ENCODE measurements at regions not wholly inside any gene's neighbourhood (a gene's known extent, or its start where the extent isn't known, plus 50 kb on each side); places are given as distances from the start of the nearest gene placed in this dataset.

DNA sequence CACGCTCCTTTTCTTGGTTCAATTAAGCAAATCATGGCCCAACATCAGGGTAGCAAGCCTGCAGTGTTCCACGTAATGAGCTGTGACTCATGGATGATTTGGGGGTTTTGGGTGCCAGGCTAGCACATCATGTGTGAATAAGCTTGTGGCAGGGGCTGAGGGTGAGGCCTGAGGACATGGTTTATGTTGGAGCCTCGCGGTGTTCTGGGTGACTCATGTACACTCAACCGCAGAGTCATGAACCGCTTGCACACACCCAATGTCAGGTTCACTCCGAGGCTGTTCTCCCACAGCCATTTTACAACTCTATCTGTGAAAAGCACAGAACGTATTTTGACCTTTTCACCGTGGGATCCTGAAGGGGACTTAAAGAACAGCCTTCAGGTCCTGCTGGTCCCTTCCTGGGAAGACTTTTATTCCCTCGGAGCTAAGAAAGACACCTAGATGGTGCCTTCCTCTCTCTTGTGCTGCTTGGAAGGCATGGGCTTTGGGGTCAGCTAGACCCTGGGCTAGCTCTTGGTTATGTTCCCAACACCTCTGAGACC, 139.9 kb upstream of the ZEB2 start:
- Histone ChIP-seq H3K4me3 (replicated peaks; ENCODE audit: insufficient read depth, low read length) (no peak overlapping the region), H3K27ac (replicated peaks) (peak overlapping the region; percentile 77; the same call in 1 of the 2 replicates), H3K27me3 (ENCODE audit: insufficient read depth, poor library complexity, severe bottlenecking) (no peaks in the 10 kb centered on the region)
- no peak for TF ChIP-seq SPI1 (IDR thresholded peaks at IDR 0.05; ENCODE audit: borderline replicate concordance, low read depth)
- TF ChIP-seq, protein P1, sequence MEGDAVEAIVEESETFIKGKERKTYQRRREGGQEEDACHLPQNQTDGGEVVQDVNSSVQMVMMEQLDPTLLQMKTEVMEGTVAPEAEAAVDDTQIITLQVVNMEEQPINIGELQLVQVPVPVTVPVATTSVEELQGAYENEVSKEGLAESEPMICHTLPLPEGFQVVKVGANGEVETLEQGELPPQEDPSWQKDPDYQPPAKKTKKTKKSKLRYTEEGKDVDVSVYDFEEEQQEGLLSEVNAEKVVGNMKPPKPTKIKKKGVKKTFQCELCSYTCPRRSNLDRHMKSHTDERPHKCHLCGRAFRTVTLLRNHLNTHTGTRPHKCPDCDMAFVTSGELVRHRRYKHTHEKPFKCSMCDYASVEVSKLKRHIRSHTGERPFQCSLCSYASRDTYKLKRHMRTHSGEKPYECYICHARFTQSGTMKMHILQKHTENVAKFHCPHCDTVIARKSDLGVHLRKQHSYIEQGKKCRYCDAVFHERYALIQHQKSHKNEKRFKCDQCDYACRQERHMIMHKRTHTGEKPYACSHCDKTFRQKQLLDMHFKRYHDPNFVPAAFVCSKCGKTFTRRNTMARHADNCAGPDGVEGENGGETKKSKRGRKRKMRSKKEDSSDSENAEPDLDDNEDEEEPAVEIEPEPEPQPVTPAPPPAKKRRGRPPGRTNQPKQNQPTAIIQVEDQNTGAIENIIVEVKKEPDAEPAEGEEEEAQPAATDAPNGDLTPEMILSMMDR (IDR thresholded peaks at IDR 0.05; ENCODE audit: insufficient read depth, low read length) = no peak
- TF ChIP-seq GABPA (IDR thresholded peaks at IDR 0.05; ENCODE audit: low read depth) = no peak
- TF ChIP-seq POLR2AphosphoS5 (IDR thresholded peaks at IDR 0.05; ENCODE audit: low read depth) = no peak
- TF ChIP-seq, protein P2, sequence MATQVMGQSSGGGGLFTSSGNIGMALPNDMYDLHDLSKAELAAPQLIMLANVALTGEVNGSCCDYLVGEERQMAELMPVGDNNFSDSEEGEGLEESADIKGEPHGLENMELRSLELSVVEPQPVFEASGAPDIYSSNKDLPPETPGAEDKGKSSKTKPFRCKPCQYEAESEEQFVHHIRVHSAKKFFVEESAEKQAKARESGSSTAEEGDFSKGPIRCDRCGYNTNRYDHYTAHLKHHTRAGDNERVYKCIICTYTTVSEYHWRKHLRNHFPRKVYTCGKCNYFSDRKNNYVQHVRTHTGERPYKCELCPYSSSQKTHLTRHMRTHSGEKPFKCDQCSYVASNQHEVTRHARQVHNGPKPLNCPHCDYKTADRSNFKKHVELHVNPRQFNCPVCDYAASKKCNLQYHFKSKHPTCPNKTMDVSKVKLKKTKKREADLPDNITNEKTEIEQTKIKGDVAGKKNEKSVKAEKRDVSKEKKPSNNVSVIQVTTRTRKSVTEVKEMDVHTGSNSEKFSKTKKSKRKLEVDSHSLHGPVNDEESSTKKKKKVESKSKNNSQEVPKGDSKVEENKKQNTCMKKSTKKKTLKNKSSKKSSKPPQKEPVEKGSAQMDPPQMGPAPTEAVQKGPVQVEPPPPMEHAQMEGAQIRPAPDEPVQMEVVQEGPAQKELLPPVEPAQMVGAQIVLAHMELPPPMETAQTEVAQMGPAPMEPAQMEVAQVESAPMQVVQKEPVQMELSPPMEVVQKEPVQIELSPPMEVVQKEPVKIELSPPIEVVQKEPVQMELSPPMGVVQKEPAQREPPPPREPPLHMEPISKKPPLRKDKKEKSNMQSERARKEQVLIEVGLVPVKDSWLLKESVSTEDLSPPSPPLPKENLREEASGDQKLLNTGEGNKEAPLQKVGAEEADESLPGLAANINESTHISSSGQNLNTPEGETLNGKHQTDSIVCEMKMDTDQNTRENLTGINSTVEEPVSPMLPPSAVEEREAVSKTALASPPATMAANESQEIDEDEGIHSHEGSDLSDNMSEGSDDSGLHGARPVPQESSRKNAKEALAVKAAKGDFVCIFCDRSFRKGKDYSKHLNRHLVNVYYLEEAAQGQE (IDR thresholded peaks at IDR 0.05; ENCODE audit: insufficient replicate concordance, low read depth) = no peak
- DNase-seq (ENCODE audit: low read depth in 1 of 2, low spot score in 1 of 2) = peak; percentile 30 to 93

DNA sequence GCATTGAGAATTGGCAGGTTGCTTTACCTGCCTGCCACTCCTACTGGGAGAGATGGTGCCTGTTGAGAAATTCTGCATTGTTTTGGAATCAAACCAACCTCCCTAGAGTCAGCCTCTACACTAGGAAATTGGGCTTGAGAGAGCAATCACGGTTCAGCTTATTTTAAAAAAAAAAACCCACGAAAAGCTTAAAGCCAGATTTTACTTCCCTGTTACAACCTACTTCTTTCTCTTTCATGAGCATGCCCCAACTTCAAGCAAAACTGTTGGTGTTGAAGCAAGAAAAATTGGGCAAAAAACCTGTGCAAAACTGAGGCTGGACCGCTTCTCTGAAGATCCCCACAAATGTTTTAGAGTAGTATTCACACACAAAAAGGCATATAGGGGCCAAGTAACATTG, 134.6 kb upstream of the ZEB2 start:
- Histone ChIP-seq H3K27me3 (ENCODE audit: insufficient read depth, poor library complexity, severe bottlenecking) (no peaks in the 10 kb centered on the region), H3K4me3 (replicated peaks; ENCODE audit: insufficient read depth, low read length) (no peak overlapping the region), H3K27ac (replicated peaks) (no peak overlapping the region)
- no peak for DNase-seq (ENCODE audit: low read depth in 1 of 2, low spot score in 1 of 2)
- TF ChIP-seq SPI1 (IDR thresholded peaks at IDR 0.05; ENCODE audit: borderline replicate concordance, low read depth) (no peak), GABPA (IDR thresholded peaks at IDR 0.05; ENCODE audit: low read depth) (no peak)

DNA sequence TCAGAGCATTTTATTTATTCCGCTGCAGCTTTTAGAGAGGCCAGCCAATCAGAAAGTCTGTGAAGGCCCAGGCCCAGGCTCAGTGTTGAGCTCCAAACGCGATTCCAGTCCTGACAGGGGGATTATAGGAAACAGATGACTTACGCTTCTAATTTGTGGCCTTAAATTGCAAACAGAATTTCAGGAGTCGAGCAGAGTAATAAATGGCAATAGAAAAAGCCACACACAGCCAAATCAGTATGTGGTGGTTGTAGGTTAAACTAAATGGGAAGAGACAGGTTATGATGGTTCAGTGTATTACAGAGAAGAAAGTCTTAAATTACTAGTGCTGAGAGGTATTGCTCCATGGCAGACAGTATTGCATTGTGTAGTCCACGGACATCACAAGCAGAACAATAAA, 131.0 kb upstream of the ZEB2 start:
- no peak for TF ChIP-seq SPI1 (IDR thresholded peaks at IDR 0.05; ENCODE audit: borderline replicate concordance, low read depth)
- no peak for TF ChIP-seq GABPA (IDR thresholded peaks at IDR 0.05; ENCODE audit: low read depth)
- TF ChIP-seq, protein P2 (IDR thresholded peaks at IDR 0.05; ENCODE audit: insufficient replicate concordance, low read depth) = no peak
- TF ChIP-seq POLR2AphosphoS5 (IDR thresholded peaks at IDR 0.05; ENCODE audit: low read depth) = no peak
- TF ChIP-seq, protein P1 (IDR thresholded peaks at IDR 0.05; ENCODE audit: insufficient read depth, low read length) = no peak
- no peak overlapping the region for H3K27ac ChIP-seq (replicated peaks)
- DNase-seq (ENCODE audit: low read depth in 1 of 2, low spot score in 1 of 2) = no peak
- no peaks in the 10 kb centered on the region for H3K27me3 ChIP-seq (ENCODE audit: insufficient read depth, poor library complexity, severe bottlenecking)
- no peak overlapping the region for H3K4me3 ChIP-seq (replicated peaks; ENCODE audit: insufficient read depth, low read length)

DNA sequence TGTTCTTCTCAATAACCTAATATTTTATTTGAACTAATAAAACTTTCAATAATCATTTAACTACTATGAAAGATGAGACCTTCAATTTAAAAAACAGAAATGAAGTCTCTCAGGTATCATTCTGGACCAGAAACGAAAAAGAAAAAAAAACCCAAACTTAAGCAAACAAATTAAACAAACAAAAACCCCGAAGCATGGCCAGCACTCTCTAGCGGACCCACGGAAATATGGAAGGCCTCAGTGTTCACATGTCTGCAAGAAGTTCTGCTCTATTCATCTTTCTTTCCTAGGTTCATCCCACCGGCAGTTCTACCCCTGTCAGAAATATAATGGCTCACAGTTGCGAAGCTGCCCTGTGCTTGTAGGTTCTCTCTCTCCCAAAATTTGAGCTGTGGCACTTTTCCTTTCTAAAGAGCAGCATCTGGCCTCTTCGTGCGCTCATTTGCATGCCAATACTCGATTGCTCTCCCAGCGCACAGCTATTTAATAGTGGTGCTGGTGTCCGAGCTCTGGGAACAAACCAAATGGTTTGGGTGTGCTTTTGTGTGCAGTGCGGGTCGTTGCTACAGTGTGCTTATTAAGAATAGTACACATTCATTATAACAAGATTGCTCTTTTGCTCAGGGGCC, 129.0 kb upstream of the ZEB2 start:
- no peak overlapping the region for H3K4me3 ChIP-seq (replicated peaks; ENCODE audit: insufficient read depth, low read length)
- TF ChIP-seq POLR2AphosphoS5 (IDR thresholded peaks at IDR 0.05; ENCODE audit: low read depth) (no peak), GABPA (IDR thresholded peaks at IDR 0.05; ENCODE audit: low read depth) (no peak), SPI1 (IDR thresholded peaks at IDR 0.05; ENCODE audit: borderline replicate concordance, low read depth) (no peak)
- TF ChIP-seq, protein P1 (IDR thresholded peaks at IDR 0.05; ENCODE audit: insufficient read depth, low read length) = no peak
- TF ChIP-seq, protein P2 (IDR thresholded peaks at IDR 0.05; ENCODE audit: insufficient replicate concordance, low read depth) = no peak
- H3K27me3 ChIP-seq (ENCODE audit: insufficient read depth, poor library complexity, severe bottlenecking) = no peaks in the 10 kb centered on the region
- no peak overlapping the region for H3K27ac ChIP-seq (replicated peaks)
- no peak for DNase-seq (ENCODE audit: low read depth in 1 of 2, low spot score in 1 of 2)

All from HL-60 (cell line).